ENCODE measurements at regions not wholly inside any gene's neighbourhood (a gene's known extent, or its start where the extent isn't known, plus 50 kb on each side); places are given as distances from the start of the nearest gene placed in this dataset.

- H3K27me3 ChIP-seq (ENCODE audit: control insufficient read depth in 1 of 2, insufficient read depth in 2 of 2, low read length in 2 of 2), result no peaks in the 10 kb centered on the region
- Mint-ChIP-seq H3K27ac (no peak overlapping the region), H3K27me3 (no peaks in the 10 kb centered on the region), H3K4me1 (ENCODE audit: low read depth) (no peaks in the 10 kb centered on the region), H3K36me3 (ENCODE audit: low read depth) (no peaks in the 10 kb centered on the region), H3K4me3 (no peak overlapping the region), H3K9me3 (no peaks in the 10 kb centered on the region)
- H3K4me3 ChIP-seq (ENCODE audit: low read length), result no peak overlapping the region
- POLR2A ChIA-PET, result no interaction called here
- CTCF ChIA-PET, result no interaction called here
- H3K36me3 ChIP-seq (ENCODE audit: insufficient read depth, low read length), result no peaks in the 10 kb centered on the region
- TF ChIP-seq CTCF (IDR thresholded peaks at IDR 0.05), result no peak
- no peaks in the 10 kb centered on the region for H3K4me1 ChIP-seq (ENCODE audit: insufficient read depth, low read length)
- H3K27ac ChIP-seq (ENCODE audit: low read depth in 1 of 2, low read length in 2 of 2), result no peak overlapping the region
- intact Hi-C loops (cut with DNase I, micrococcal nuclease), result no loop called here
- DNase-seq, result no peak
- H3K9me3 ChIP-seq (ENCODE audit: control insufficient read depth in 1 of 2, insufficient read depth in 1 of 2, low read length in 2 of 2), result no peaks in the 10 kb centered on the region
- ATAC-seq (ENCODE audit: poor library complexity), result no peak
Measured at GRCh38 chr9:85157772-85158171, 488.2 kb downstream of the NTRK2 start.

GRCh38 chr9:85156652-85157051 is 487.1 kb downstream of the NTRK2 start:
- no peak for ATAC-seq (ENCODE audit: poor library complexity)
- no peak for DNase-seq
- no peaks in the 10 kb centered on the region for H3K9me3 ChIP-seq (ENCODE audit: control insufficient read depth in 1 of 2, insufficient read depth in 1 of 2, low read length in 2 of 2)
- H3K4me1 ChIP-seq (ENCODE audit: insufficient read depth, low read length), result no peaks in the 10 kb centered on the region
- Mint-ChIP-seq H3K4me1 (ENCODE audit: low read depth) (no peaks in the 10 kb centered on the region), H3K9me3 (no peaks in the 10 kb centered on the region), H3K27me3 (no peaks in the 10 kb centered on the region), H3K27ac (no peak overlapping the region), H3K4me3 (no peak overlapping the region), H3K36me3 (ENCODE audit: low read depth) (no peaks in the 10 kb centered on the region)
- TF ChIP-seq CTCF (IDR thresholded peaks at IDR 0.05), result no peak
- no peaks in the 10 kb centered on the region for H3K27me3 ChIP-seq (ENCODE audit: control insufficient read depth in 1 of 2, insufficient read depth in 2 of 2, low read length in 2 of 2)
- ChIA-PET POLR2A (no interaction called here), CTCF (no interaction called here)
- no peak overlapping the region for H3K4me3 ChIP-seq (ENCODE audit: low read length)
- H3K36me3 ChIP-seq (ENCODE audit: insufficient read depth, low read length), result no peaks in the 10 kb centered on the region
- intact Hi-C loops (cut with DNase I, micrococcal nuclease), result no loop called here
- H3K27ac ChIP-seq (ENCODE audit: low read depth in 1 of 2, low read length in 2 of 2), result no peak overlapping the region

GRCh38 chr9:85155352-85155751 is 485.8 kb downstream of the NTRK2 start:
- Mint-ChIP-seq H3K9me3 (no peaks in the 10 kb centered on the region), H3K36me3 (ENCODE audit: low read depth) (no peaks in the 10 kb centered on the region), H3K27me3 (no peaks in the 10 kb centered on the region), H3K4me3 (no peak overlapping the region), H3K4me1 (ENCODE audit: low read depth) (no peaks in the 10 kb centered on the region), H3K27ac (no peak overlapping the region)
- intact Hi-C loops (cut with DNase I, micrococcal nuclease), result no loop called here
- TF ChIP-seq CTCF (IDR thresholded peaks at IDR 0.05), result no peak
- no peaks in the 10 kb centered on the region for H3K36me3 ChIP-seq (ENCODE audit: insufficient read depth, low read length)
- no peaks in the 10 kb centered on the region for H3K4me1 ChIP-seq (ENCODE audit: insufficient read depth, low read length)
- H3K9me3 ChIP-seq (ENCODE audit: control insufficient read depth in 1 of 2, insufficient read depth in 1 of 2, low read length in 2 of 2), result no peaks in the 10 kb centered on the region
- H3K27ac ChIP-seq (ENCODE audit: low read depth in 1 of 2, low read length in 2 of 2), result no peak overlapping the region
- no peaks in the 10 kb centered on the region for H3K27me3 ChIP-seq (ENCODE audit: control insufficient read depth in 1 of 2, insufficient read depth in 2 of 2, low read length in 2 of 2)
- H3K4me3 ChIP-seq (ENCODE audit: low read length), result no peak overlapping the region
- ATAC-seq (ENCODE audit: poor library complexity) (no peak), DNase-seq (no peak)
- POLR2A ChIA-PET, result no interaction called here
- CTCF ChIA-PET, result no interaction called here
